ENCODE measurements at regions not wholly inside any gene's neighbourhood (a gene's known extent, or its start where the extent isn't known, plus 50 kb on each side); places are given as distances from the start of the nearest gene placed in this dataset.

- Histone ChIP-seq H3K27me3 (replicated peaks; ENCODE audit: insufficient read depth) (no peaks in the 10 kb centered on the region), H3K9me3 (no peaks in the 10 kb centered on the region), H3K4me1 (ENCODE audit: control insufficient read depth in 1 of 2, low read depth in 2 of 2) (no peaks in the 10 kb centered on the region), H3K27ac (no peak overlapping the region), H3K36me3 (no peaks in the 10 kb centered on the region), H3K4me3 (no peak overlapping the region)
- TF ChIP-seq CTCF (IDR thresholded peaks at IDR 0.05): no peak
- no peak for DNase-seq (ENCODE audit: low spot score)
- ATAC-seq (ENCODE audit: insufficient number of reproducible peaks, low FRiP score, low read depth): no peak
Measured at GRCh38 chr12:90281154-90281868, 572.7 kb upstream of the ATP2B1 start.

- no peaks in the 10 kb centered on the region for H3K9me3 ChIP-seq
- no peak for TF ChIP-seq CTCF (IDR thresholded peaks at IDR 0.05)
- H3K27ac ChIP-seq: no peak overlapping the region
- DNase-seq (ENCODE audit: low spot score) (no peak), ATAC-seq (ENCODE audit: insufficient number of reproducible peaks, low FRiP score, low read depth) (no peak)
- H3K27me3 ChIP-seq (replicated peaks; ENCODE audit: insufficient read depth): no peaks in the 10 kb centered on the region
- H3K4me1 ChIP-seq (ENCODE audit: control insufficient read depth in 1 of 2, low read depth in 2 of 2): no peaks in the 10 kb centered on the region
- H3K36me3 ChIP-seq: no peaks in the 10 kb centered on the region
- H3K4me3 ChIP-seq: no peak overlapping the region
Measured at GRCh38 chr12:90280564-90281058, 572.0 kb upstream of the ATP2B1 start.

GRCh38 chr12:90280033-90280432 lies 571.4 kb upstream of the ATP2B1 start:
- no peaks in the 10 kb centered on the region for H3K27me3 ChIP-seq (replicated peaks; ENCODE audit: insufficient read depth)
- no peaks in the 10 kb centered on the region for H3K4me1 ChIP-seq (ENCODE audit: control insufficient read depth in 1 of 2, low read depth in 2 of 2)
- DNase-seq (ENCODE audit: low spot score) (no peak), ATAC-seq (ENCODE audit: insufficient number of reproducible peaks, low FRiP score, low read depth) (no peak)
- TF ChIP-seq CTCF (IDR thresholded peaks at IDR 0.05): no peak
- H3K4me3 ChIP-seq: no peak overlapping the region
- H3K36me3 ChIP-seq: no peaks in the 10 kb centered on the region
- no peak overlapping the region for H3K27ac ChIP-seq
- no peaks in the 10 kb centered on the region for H3K9me3 ChIP-seq

GRCh38 chr12:90275088-90275487 lies 566.5 kb upstream of the ATP2B1 start:
- Histone ChIP-seq H3K4me1 (ENCODE audit: control insufficient read depth in 1 of 2, low read depth in 2 of 2) (no peaks in the 10 kb centered on the region), H3K27ac (no peak overlapping the region), H3K9me3 (no peaks in the 10 kb centered on the region), H3K27me3 (replicated peaks; ENCODE audit: insufficient read depth) (no peaks in the 10 kb centered on the region), H3K36me3 (no peaks in the 10 kb centered on the region), H3K4me3 (no peak overlapping the region)
- DNase-seq (ENCODE audit: low spot score): no peak
- no peak for TF ChIP-seq CTCF (IDR thresholded peaks at IDR 0.05)
- no peak for ATAC-seq (ENCODE audit: insufficient number of reproducible peaks, low FRiP score, low read depth)

- no peak for TF ChIP-seq CTCF (IDR thresholded peaks at IDR 0.05)
- Histone ChIP-seq H3K36me3 (no peaks in the 10 kb centered on the region), H3K4me1 (ENCODE audit: control insufficient read depth in 1 of 2, low read depth in 2 of 2) (no peaks in the 10 kb centered on the region), H3K4me3 (no peak overlapping the region), H3K27ac (no peak overlapping the region), H3K9me3 (no peaks in the 10 kb centered on the region), H3K27me3 (replicated peaks; ENCODE audit: insufficient read depth) (no peaks in the 10 kb centered on the region)
- ATAC-seq (ENCODE audit: insufficient number of reproducible peaks, low FRiP score, low read depth) (no peak), DNase-seq (ENCODE audit: low spot score) (no peak)
Measured at GRCh38 chr12:90274407-90274806, 565.8 kb upstream of the ATP2B1 start.
